NCI-H1694 treated with DMSO at 0.1 percent for 48 hours (cell line): ENCODE measurements at regions not wholly inside any gene's neighbourhood (a gene's known extent, or its start where the extent isn't known, plus 50 kb on each side); places are given as distances from the start of the nearest gene placed in this dataset.
A peak's percentile ranks its signal among the peaks of the same experiment; 100 is the strongest.
"Not testable (repeated sequence)": the region's sequence is repeated elsewhere in the genome, so short reads cannot be mapped to it uniquely, and the experiment has no call there.

ENCODE experiments used
- DNase-seq: peaks from one replicate; lab custom pipeline; 2025; lab: John Stamatoyannopoulos, UW

- no peak for DNase-seq
These were observed 477.6 kb downstream of the TMEM232 start for GRCh38 chr5:110248921-110249320.

GRCh38 chr5:110250355-110250754 is 476.1 kb downstream of the TMEM232 start:
- DNase-seq = no peak

- DNase-seq = no peak
These were observed 475.7 kb downstream of the TMEM232 start for GRCh38 chr5:110250755-110251154.

GRCh38 chr5:110251366-110251765 is 475.1 kb downstream of the TMEM232 start:
- DNase-seq = no peak

- DNase-seq = no peak
These were observed 471.3 kb downstream of the TMEM232 start for GRCh38 chr5:110255194-110255593.

- no peak for DNase-seq
These were observed 470.2 kb downstream of the TMEM232 start for GRCh38 chr5:110256298-110256697.

GRCh38 chr5:110257971-110258370 is 468.5 kb downstream of the TMEM232 start:
- DNase-seq = no peak

- peak; percentile 56 for DNase-seq
These were observed 467.8 kb downstream of the TMEM232 start for GRCh38 chr5:110258460-110259216.

- DNase-seq = no peak
These were observed 463.7 kb downstream of the TMEM232 start for GRCh38 chr5:110262749-110263148.

- no peak for DNase-seq
These were observed 461.8 kb downstream of the TMEM232 start for GRCh38 chr5:110264661-110265060.

GRCh38 chr5:110265162-110265561 is 461.3 kb downstream of the TMEM232 start:
- DNase-seq = no peak

- no peak for DNase-seq
These were observed 458.8 kb downstream of the TMEM232 start for GRCh38 chr5:110267714-110268113.

GRCh38 chr5:110268283-110268682 is 458.2 kb downstream of the TMEM232 start:
- DNase-seq = no peak

- no peak for DNase-seq
These were observed 457.5 kb downstream of the TMEM232 start for GRCh38 chr5:110268985-110269384.

- no peak for DNase-seq
These were observed 456.9 kb downstream of the TMEM232 start for GRCh38 chr5:110269478-110270142.

GRCh38 chr5:110275878-110276277 is 450.6 kb downstream of the TMEM232 start:
- DNase-seq = no peak

GRCh38 chr5:110278449-110278848 is 448.0 kb downstream of the TMEM232 start:
- DNase-seq = not testable (repeated sequence)

GRCh38 chr5:110284121-110284520 is 442.4 kb downstream of the TMEM232 start:
- DNase-seq = not testable (repeated sequence)

GRCh38 chr5:110288766-110289511 is 437.5 kb downstream of the TMEM232 start:
- no peak for DNase-seq

GRCh38 chr5:110289512-110289810 is 437.0 kb downstream of the TMEM232 start:
- no peak for DNase-seq

GRCh38 chr5:110290542-110290941 is 435.9 kb downstream of the TMEM232 start:
- DNase-seq = no peak

- no peak for DNase-seq
These were observed 432.2 kb downstream of the TMEM232 start for GRCh38 chr5:110294281-110294680.

- DNase-seq = no peak
These were observed 429.3 kb downstream of the TMEM232 start for GRCh38 chr5:110297152-110297670.
